HG03280 (cell line): ENCODE measurements at regions not wholly inside any gene's neighbourhood (a gene's known extent, or its start where the extent isn't known, plus 50 kb on each side); places are given as distances from the start of the nearest gene placed in this dataset.

ENCODE experiments used
- ATAC-seq: cut with Tn5 transposase; IDR thresholded peaks from one replicate; pipeline ENCODE4 v1.9.1; 2021; ENCODE audit warnings: mild to moderate bottlenecking, moderate library complexity; ENCODE audit not compliant: unreplicated experiment

GRCh38 chr1:36583980-36584782 lies 101.5 kb upstream of the CSF3R start:
- ATAC-seq: no peak

- no peak for ATAC-seq
Observed at GRCh38 chr1:36583080-36583479, 100.4 kb upstream of the CSF3R start.

- no peak for ATAC-seq
Observed at GRCh38 chr1:36582066-36582755, 99.5 kb upstream of the CSF3R start.

DNA sequence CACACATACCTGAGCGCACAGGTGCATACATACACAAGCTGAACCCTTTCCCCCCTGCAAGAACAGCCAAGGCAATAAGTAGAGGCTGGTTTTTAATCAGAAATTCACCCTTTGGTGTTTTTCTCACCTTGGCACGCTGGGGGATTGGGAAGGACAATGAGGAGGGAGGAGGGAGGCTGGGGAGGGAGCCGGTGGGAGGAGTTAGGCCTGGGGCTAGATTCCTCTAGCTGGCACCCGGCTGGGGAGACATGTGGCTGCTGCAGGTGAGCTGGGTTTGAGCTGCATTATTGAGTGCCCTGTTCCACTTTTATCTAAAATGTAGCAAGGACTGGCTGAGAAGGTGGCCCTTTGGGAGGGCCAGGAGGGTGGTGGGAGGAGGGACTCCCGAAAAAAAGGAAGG lies 97.8 kb upstream of the CSF3R start:
- ATAC-seq: no peak

- ATAC-seq: no peak
Observed at GRCh38 chr1:36579039-36579438, 96.3 kb upstream of the CSF3R start.

DNA sequence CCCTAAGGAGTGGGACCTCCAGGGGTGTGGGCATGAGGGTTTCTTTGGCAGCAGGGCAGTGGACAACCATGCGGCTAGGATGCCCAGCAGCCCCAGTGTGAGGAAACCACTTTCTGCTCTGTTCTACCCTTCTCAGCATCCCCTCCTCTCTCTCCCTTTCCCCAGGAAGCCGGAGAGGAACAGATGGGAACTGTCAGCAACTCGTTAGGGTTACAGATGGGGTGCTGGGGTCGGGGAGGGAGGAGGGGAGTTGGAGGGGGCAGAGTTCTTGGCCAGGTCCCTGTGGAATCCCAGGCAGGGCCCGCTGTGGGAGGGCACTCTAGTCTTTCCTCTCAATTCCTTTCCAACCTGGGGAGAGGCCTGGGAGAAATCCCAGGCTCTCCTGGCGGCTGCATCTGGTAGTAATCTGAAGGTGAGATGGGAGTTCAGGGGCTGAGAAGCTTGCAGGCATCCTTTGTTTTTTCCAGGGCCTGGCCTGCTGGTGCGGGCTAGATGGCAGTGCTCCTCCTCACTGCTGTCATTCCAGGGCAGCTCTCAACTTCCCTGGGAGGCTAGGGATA lies 93.9 kb upstream of the CSF3R start:
- ATAC-seq: no peak

- ATAC-seq: no peak
Observed at GRCh38 chr1:36576118-36576517, 93.4 kb upstream of the CSF3R start.

DNA sequence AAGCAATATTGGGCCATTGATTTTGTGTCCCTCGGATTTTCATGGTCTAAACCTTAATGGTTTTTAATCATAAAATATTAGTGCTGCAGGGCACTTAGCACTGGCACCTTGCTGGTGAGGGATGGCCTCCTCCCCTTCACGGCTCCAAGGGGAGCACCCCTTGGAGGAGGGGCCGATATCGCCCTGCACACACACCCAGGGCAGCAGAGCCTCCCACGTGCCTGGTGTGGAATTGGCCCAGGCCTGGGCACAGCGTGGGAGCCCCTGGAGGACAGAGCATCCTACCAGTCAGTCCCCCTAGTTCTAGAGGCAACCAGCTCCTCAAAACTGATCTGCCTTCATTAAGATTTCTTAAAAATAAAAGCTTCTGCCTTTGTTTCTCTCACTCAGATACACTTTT lies 90.7 kb upstream of the CSF3R start:
- ATAC-seq: no peak

DNA sequence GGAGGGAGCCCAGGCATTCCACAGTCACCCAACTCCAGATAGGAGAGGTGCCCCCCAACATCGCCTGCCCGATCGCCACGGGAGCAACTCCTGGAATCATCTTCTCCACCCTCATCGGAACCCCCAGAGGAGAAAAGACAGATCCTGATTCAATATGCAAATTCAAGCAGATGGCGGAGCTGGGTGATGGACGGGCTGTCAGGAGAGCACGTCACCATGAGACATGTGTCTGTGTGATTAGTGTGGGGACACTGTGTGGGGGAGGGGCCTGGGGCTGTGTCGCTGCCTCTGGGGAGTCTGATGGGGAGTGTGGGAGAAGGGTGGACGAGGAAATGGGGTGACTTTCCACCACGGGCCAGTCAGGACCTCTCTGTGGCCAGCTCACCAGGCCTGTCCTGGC lies 90.2 kb upstream of the CSF3R start:
- no peak for ATAC-seq

DNA sequence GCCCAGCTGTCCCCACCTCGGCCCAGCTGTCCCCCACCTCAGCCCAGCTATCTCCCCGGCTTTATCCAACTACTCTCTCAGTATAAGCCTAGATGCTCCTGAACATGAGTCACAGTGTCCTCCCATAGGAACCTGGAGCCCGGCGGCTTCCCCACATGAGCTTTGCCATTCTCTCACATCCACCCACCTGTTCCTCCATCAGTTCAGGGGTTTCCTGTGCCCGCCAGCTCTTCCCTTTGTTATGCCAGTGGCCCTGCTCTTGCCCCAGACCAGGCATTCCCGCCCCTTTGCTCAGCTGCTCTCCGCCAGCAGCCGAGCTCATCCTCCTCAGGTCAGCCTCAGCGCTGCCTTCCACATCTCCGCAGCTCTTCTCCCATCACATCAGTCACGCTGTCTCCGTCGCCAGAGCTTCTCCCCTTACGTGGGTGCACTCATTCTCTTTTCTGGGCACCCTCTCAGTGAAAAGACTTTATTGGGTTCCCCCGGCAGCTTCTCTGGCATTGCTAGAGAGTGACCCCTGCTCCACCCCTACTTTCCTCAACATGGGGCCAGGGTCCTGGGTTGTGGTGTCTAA lies 89.5 kb upstream of the CSF3R start:
- no peak for ATAC-seq

- ATAC-seq: no peak
Observed at GRCh38 chr1:36571106-36571505, 88.4 kb upstream of the CSF3R start.

DNA sequence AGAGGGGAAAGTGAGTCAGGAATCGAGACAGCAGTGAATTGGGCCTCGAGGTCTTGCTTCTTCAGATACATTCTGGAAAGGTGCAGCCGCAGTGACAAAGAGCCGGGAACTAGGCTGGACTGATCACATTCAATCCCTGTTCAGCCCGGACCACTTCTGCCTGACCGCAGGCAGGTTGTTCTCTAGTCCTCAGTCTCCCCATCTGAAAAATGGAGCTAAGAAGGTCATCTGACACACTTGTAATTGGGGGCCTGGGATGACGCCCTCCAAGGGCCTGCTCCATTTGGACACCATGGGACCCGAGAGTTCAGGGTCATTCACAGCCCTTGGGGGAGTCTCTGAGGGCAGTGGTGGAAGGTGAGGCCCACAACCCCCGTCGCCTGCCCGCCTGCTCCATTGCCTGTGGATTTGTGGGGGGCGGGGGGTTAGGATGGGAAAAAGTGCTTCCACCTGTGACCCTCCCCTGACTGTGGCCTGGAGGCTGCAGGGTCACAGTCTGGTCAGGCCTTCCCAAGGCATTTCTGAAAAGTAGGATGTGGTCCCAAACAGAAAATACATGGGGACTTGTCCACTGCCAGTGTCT lies 87.9 kb upstream of the CSF3R start:
- no peak for ATAC-seq

GRCh38 chr1:36570006-36570405 lies 87.3 kb upstream of the CSF3R start:
- no peak for ATAC-seq

DNA sequence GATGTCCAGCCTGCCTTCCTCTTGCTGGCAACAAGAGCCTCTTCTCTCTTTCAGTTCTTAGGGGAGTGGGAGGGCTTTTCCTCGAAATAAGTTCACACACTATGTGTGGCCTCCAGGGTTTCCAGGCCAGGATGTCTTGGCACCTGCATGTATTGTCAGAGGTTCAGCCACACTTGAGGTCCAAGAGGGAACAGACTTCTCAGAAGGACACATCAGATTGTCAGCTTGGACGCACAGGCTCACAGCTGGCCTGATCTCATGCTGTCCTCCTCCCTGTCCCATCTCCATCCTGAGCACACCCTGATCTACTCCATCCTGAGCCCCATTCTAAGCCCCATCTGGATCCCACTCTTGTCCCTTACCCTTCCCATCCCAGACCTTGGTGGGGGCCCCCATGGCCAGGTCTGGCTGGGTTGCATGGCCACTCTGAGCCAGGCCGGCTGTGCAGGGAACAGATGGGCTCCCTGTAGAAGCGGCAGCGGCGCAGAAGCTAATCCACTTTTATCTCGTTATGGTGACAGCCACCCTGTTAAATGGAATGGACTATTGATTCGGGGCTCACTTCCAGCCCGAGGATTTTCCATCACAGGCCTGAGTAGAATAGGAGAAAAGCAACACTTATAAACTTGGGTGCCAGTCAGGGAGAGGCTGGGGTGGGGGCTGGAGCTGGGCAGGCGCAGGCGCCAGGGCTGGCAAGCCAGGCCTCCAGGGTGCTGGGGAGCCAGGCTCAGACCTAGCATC lies 85.1 kb upstream of the CSF3R start:
- ATAC-seq: no peak

DNA sequence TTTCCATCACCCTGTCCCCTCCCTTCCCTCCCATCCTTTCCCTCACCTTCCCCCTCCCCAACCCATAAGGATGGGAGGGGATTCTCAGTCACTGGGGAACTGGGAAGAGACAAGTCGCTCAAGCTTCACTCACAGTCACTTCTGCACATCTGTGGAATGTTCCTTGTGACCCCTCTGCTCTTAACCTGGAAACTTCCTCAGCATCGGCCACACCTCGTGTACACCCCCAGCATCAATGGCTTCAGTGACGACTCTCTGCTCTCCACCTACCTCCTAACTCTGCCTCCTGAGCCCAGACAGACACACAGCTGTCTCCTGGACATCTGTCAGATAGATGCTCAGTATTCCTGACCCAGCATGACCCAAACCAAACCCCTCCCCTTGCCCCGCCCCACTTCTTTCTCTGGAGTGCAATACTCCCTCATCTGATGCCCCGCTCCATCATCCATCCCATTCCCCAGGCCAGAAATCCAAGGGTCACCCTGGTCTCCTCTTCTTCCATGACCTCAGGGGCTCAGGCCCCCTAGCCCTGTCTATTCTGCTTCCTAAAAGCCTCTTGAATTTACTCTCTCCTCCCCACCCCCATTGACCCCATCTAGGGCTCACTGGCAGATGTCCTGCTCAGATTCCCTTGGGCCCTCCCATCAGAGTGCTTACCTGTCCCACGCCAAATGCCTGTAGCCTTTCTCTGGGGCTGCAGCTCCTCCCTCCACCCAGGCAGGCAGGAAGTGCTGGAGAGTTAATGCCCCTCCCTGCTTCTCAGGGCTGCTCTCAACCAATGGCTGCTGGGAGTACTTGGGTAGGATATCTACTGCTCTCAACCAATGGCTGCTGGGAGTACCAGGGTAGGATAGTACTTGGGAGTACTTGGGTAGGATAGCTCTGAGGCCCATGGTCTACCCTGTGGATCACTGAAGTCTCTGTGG lies 83.1 kb upstream of the CSF3R start:
- ATAC-seq: no peak

DNA sequence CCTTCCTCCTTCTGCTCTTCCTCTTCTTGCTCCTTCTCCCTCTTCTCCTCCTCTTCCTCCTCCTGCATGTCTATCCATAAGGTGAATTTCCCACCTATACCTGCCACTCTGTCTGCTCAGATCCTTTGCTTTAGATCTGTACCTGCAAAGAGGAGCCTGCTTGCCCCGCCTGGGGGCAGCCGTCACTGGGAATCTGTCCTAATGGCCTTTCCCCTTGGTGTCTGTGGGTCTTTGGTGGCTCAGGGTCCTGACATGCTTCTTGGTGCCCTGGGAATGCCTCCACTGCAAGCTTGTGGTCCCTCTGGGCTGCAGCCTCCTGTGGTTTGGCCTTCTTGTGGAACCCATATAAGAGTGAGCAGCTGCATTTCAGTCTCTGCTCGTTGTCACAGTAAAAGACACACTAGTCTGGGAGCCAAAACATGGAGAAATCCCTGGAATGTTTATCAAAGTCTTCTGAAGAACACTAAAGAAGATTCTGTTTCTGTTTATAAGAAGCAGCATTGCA lies 79.5 kb upstream of the CSF3R start:
- no peak for ATAC-seq

DNA sequence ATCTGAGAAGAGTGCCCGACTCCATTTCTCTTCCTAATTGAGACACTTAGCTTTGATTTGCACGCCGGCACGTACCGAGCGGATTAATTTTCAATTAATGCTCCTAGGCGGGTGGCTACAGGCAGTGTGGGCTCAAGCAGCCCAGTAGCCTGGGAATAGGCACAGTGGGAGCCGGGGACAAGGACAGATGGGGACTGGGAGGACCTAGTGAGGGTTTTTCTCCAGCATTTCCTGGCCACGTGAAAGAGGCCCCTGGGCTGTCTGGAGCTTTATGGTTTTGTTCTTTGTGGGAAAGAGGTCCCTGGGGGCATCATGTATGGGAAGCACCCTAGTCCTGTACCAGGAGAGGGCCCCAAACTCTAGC lies 78.6 kb upstream of the CSF3R start:
- no peak for ATAC-seq

DNA sequence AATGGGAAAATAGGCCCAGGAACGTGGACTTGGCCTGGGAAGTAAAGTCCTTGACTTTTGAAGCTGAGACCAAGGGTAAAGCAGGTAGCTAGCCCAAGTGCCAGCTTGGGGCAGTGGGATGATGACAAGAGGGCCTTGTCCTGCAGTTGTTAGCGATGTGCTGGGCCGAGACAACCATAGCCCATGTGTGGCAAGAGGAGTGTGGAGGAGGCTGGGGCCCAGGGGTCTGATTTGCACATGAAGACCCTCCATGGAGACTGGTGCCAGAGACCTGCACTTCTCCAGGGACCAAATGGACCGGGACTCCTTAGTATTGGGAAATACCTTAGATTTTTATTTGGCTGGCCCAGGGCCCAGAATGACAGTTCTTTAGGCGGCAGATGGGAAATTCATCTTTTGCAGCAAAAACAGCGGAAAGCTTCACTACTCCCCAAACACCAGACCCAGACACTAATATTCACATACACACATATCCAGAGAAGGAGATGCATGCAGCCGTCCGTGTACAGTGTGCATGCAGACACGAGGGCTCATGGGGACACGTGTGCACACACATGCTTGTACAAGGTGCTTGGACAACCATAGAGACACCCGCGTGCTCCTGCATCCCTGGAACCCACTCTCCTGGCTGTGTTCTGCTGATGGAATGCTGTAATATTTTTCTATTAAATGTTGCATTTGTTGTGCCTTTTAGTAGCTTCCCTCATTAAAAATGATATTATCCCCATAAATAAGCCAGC lies 78.1 kb upstream of the CSF3R start:
- no peak for ATAC-seq

- no peak for ATAC-seq
Observed at GRCh38 chr1:36560177-36560576, 77.5 kb upstream of the CSF3R start.
